ENCODE measurements at regions not wholly inside any gene's neighbourhood (a gene's known extent, or its start where the extent isn't known, plus 50 kb on each side); places are given as distances from the start of the nearest gene placed in this dataset.
A peak's percentile ranks its signal among the peaks of the same experiment; 100 is the strongest.
"Not testable (repeated sequence)": the region's sequence is repeated elsewhere in the genome, so short reads cannot be mapped to it uniquely, and the experiment has no call there.

DNA sequence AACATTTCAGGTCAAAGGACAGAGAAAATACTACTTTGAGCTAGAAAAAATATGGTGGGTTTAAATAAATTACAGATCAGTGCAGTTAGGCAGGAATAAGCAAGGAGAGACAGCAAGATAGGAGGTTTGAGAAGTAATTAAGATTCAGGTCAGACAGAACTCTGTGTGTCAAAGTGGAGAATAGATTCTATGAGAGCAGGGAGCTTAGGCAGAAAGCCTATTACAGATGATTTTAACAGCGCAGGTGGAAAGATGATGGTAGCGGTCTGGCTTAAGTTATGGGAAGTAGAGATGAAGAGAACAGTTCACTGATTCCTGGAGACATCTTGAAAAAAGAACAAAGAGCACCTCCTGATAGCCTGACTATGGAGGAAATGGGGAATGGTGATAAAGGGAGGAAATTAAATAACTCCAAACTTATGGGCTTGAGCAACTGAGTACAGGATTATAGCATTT, 106.0 kb downstream of the APIP start:
- peaks cover 49% of the 10 kb centered on the region for H3K27me3 Mint-ChIP-seq
- H3K4me1 Mint-ChIP-seq: peaks cover 10% of the 10 kb centered on the region
- no peak overlapping the region for H3K4me3 Mint-ChIP-seq
- no peak for ATAC-seq
- CTCF ChIA-PET: interaction anchor here (1.3 kb wide), 1 partner anchor 675 kb away, joined by 3 read pairs; no protein-coding TSS in a partner anchor
- no peak for DNase-seq
- no peak overlapping the region for H3K27ac Mint-ChIP-seq
- peaks cover 11% of the 10 kb centered on the region for H3K9me3 Mint-ChIP-seq (ENCODE audit: low read depth)
- H3K36me3 Mint-ChIP-seq: peaks cover 4% of the 10 kb centered on the region

DNA sequence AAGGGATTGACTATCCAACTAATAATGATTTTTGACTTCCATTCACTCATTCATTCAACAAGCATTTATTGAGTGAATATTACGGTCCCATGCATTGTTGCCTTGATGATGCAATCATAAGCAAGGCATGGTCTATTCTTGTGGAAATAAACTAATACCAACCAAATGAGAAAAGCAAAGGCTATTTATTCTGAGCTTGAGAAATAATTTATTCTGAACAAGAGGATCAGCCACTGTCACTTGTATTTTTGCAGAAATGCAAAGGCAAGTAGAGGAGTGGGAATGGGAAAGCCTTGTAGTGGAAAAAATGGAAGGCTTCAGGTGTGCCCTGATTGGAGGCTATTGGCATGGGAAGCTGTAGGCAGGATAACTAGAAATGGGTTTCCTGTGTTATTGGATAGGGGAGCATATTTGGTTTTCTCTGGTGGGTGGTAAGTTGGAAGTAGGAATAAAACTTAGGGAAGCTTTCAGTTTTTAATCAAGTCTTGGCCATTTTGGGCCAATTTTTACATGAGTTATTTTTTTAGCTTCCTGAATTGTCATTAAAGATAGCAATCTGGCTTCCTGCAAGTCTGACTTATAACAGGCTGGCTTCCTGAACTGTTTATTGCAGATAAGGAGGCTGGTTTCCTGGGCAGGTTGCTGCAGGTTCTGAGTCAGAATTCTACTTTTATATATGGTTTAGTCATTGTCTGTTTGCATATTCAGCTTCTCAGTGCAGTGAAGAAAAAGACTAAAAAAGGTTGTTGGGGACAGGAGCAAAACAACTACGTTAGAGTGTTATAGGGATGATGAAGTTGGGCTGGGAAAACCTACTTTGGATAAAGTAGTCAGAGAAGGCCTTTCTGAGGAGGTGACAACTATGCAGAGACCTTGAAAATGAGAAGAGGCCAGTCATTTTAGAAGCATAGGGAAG, 106.7 kb downstream of the APIP start:
- no peak for ATAC-seq
- Mint-ChIP-seq H3K27me3 (peaks cover 50% of the 10 kb centered on the region), H3K4me1 (peaks cover 10% of the 10 kb centered on the region), H3K36me3 (peaks cover 4% of the 10 kb centered on the region), H3K4me3 (no peak overlapping the region), H3K27ac (no peak overlapping the region), H3K9me3 (ENCODE audit: low read depth) (peaks cover 11% of the 10 kb centered on the region)
- CTCF ChIA-PET: interaction anchor here (1.3 kb wide), 1 partner anchor 676 kb away, joined by 3 read pairs; no protein-coding TSS in a partner anchor
- no peak for DNase-seq

DNA sequence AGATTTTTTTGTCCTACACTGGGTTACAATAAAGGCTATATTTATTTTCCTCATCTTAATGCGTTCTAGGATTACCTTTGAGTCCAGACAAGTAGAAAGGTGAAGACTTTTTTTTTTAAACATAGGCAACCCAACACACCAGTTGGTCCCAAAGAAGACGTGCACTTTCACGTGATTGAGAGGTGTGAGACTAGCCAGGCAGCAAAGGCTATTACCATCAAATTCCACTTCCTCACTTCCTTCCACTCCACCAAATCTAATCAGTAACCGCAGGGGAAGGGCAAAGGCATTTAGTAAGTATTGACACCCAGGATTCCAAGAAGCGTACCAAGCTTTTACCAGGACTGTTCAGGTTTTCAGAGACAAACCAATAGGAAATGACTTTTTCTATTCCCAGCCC, 109.3 kb downstream of the APIP start:
- Mint-ChIP-seq H3K27ac (no peak overlapping the region), H3K9me3 (ENCODE audit: low read depth) (peaks cover 2% of the 10 kb centered on the region), H3K36me3 (peaks cover 4% of the 10 kb centered on the region), H3K4me1 (peaks cover 10% of the 10 kb centered on the region), H3K4me3 (no peak overlapping the region), H3K27me3 (peaks cover 59% of the 10 kb centered on the region)
- ATAC-seq: no peak
- CTCF ChIA-PET: interaction anchor here (2.2 kb wide), 1 partner anchor 15 kb away, joined by 5 read pairs; no protein-coding TSS in a partner anchor
- no peak for DNase-seq

DNA sequence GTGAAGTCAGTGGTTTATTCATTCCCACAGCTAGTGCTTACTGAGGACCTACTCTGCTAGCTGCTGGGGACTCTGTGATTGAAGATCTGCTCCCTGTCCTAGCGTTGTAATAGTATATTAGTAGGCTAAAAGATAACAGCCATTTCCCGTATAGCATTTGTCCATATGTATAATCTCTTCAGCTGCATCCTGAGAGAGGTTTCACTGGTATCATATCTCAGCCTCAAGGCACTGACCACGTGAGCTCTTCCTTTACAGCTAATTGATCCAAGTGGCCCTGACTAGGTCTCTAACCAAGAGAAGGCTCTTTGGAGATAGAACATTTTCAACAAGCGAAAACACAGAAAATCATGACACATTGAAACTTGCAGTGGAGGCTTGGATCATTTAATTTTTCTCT, 110.2 kb downstream of the APIP start:
- CTCF ChIA-PET: interaction anchor here (2.2 kb wide), 1 partner anchor 14 kb away, joined by 5 read pairs; no protein-coding TSS in a partner anchor
- ATAC-seq (no peak), DNase-seq (no peak)
- H3K27me3 Mint-ChIP-seq: peaks cover 61% of the 10 kb centered on the region
- H3K36me3 Mint-ChIP-seq: peaks cover 4% of the 10 kb centered on the region
- no peaks in the 10 kb centered on the region for H3K9me3 Mint-ChIP-seq (ENCODE audit: low read depth)
- H3K27ac Mint-ChIP-seq: no peak overlapping the region
- no peak overlapping the region for H3K4me3 Mint-ChIP-seq
- peaks cover 10% of the 10 kb centered on the region for H3K4me1 Mint-ChIP-seq

DNA sequence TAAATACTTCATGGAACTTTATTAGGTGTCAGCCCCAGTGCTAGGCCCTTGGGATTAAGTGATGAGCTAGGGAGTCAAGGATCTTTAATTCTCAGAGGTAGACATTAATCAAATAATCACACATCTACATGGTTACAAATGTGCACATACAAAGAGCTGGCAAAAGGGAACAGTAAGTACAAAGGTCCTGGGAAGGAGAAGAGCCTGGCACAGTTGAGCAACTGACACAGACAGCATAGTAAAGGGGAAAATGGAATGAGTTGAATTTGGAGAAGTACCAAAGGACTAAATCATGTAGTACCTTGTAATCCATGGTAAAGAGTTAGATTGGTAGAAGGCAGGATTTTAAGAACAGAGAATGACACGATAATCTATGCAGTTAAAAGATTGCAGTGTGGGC, 116.3 kb downstream of the APIP start:
- peaks cover 33% of the 10 kb centered on the region for H3K27me3 Mint-ChIP-seq
- H3K27ac Mint-ChIP-seq: no peak overlapping the region
- ATAC-seq (no peak), DNase-seq (no peak)
- no peak overlapping the region for H3K4me3 Mint-ChIP-seq
- H3K9me3 Mint-ChIP-seq (ENCODE audit: low read depth): no peaks in the 10 kb centered on the region
- H3K4me1 Mint-ChIP-seq: no peaks in the 10 kb centered on the region
- CTCF ChIA-PET: no interaction called here
- H3K36me3 Mint-ChIP-seq: no peaks in the 10 kb centered on the region

DNA sequence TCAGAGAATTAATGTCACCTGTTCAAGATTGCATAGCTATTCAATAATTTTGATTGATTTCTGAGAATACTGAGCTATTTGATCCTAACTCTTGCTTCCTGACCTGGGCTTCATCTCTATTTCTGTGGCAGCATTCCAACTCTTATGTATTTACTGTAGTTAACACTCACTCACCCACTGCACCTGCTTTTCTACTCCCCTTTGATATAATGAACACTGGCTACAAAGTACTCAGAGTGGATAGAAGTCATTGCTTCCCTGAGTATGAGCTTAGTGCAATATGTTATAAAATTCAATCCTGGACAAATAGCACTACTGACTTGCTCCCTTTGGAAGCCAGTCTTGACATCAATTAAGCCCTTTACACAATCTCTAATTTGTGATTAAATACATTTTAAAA, 117.2 kb downstream of the APIP start:
- Mint-ChIP-seq H3K36me3 (no peaks in the 10 kb centered on the region), H3K9me3 (ENCODE audit: low read depth) (no peaks in the 10 kb centered on the region), H3K27ac (no peak overlapping the region), H3K4me1 (no peaks in the 10 kb centered on the region), H3K4me3 (no peak overlapping the region), H3K27me3 (peaks cover 25% of the 10 kb centered on the region)
- CTCF ChIA-PET: no interaction called here
- DNase-seq (no peak), ATAC-seq (no peak)

DNA sequence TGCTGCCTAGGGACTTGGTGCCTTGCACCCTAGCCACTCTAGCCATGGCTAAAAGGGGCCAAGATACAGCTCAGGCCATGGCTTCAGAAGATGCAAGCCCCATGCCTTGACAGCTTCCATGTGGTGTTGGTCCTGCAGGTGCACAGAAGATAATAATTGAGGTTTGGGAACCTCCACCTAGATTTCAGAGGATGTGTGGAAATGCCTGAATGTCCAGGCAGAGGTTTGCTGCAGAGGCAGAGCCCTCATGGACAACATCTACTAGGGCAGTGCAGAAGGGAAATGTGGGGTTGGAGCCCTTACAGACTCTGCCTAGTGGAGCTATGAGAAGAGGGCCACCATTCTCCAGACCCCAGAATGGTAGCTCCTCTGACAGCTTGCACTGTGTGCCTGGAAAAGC, 118.7 kb downstream of the APIP start:
- ATAC-seq; H3K4me1 Mint-ChIP-seq; H3K9me3 Mint-ChIP-seq (ENCODE audit: low read depth); H3K27ac Mint-ChIP-seq; H3K36me3 Mint-ChIP-seq; DNase-seq; H3K4me3 Mint-ChIP-seq; CTCF ChIA-PET: not testable (repeated sequence)
- peaks cover 24% of the 10 kb centered on the region for H3K27me3 Mint-ChIP-seq

DNA sequence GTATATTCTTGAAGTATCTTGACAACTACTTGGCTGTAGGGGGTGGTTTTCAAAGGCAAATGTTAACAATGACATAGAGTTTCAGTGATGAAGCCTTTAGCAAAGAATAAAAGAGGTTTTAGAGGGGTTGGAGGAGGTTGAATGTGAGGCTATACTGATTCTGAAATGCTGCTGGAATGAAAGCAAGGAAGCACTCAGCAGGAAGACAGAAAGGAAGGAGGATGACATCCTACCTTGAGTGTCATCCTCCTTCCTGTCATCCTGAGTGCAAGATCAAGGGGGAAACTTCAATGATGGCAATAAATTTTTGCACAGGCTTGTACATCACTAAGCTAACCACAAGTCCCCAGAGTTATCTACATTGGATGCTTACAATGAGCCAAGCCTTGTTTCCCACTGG, 120.5 kb downstream of the APIP start:
- H3K27me3 Mint-ChIP-seq: peaks cover 16% of the 10 kb centered on the region
- DNase-seq: no peak
- no peaks in the 10 kb centered on the region for H3K36me3 Mint-ChIP-seq
- no peak overlapping the region for H3K4me3 Mint-ChIP-seq
- ATAC-seq: no peak
- peaks cover 7% of the 10 kb centered on the region for H3K4me1 Mint-ChIP-seq
- no peak overlapping the region for H3K27ac Mint-ChIP-seq
- CTCF ChIA-PET: no interaction called here
- no peaks in the 10 kb centered on the region for H3K9me3 Mint-ChIP-seq (ENCODE audit: low read depth)

DNA sequence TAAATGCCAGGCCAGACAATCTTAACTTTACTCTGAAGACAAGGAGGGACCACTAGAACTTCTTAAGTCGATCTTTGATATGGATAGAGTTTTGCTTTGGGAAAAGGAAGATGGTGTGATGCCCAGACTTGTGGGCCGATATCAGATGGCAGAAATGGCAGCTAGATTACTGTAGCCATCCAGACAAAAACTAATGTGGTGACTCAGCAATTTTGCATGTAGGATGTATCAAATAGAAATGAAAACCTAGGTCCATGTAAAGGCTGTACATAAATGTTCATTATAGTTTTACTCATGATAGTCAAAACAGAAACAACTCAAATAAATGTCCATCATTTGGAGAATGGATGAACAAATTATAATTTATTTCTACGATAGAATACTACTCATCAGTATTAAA, 121.5 kb downstream of the APIP start:
- ATAC-seq (no peak), DNase-seq (no peak)
- H3K4me1 Mint-ChIP-seq: peaks cover 7% of the 10 kb centered on the region
- no peak overlapping the region for H3K27ac Mint-ChIP-seq
- H3K9me3 Mint-ChIP-seq (ENCODE audit: low read depth): peaks cover 3% of the 10 kb centered on the region
- CTCF ChIA-PET: no interaction called here
- no peaks in the 10 kb centered on the region for H3K36me3 Mint-ChIP-seq
- H3K27me3 Mint-ChIP-seq: peaks cover 13% of the 10 kb centered on the region
- no peak overlapping the region for H3K4me3 Mint-ChIP-seq

DNA sequence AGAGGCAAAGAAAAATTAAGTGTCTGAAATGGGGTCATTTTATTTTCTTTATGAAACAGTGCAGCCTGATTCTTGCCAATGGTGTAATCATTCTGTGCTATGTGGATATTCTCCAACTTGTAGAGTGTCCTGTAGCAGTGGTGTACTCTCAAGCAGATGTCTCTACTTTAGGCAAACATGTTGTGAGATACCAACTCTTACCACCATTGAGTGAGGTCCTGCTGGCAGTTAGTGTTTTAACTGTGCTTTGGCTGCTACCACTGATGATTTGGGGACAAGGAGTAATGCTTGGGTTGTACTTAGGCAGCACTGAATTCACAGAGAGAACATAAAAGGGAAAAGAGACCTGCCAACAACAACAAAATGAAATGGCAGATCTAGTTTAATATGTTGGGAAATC, 122.5 kb downstream of the APIP start:
- H3K9me3 Mint-ChIP-seq (ENCODE audit: low read depth): peaks cover 4% of the 10 kb centered on the region
- no peak for DNase-seq
- no peak overlapping the region for H3K4me3 Mint-ChIP-seq
- no peaks in the 10 kb centered on the region for H3K36me3 Mint-ChIP-seq
- CTCF ChIA-PET: no interaction called here
- H3K27ac Mint-ChIP-seq: no peak overlapping the region
- peaks cover 7% of the 10 kb centered on the region for H3K4me1 Mint-ChIP-seq
- ATAC-seq: no peak
- H3K27me3 Mint-ChIP-seq: peaks cover 13% of the 10 kb centered on the region

DNA sequence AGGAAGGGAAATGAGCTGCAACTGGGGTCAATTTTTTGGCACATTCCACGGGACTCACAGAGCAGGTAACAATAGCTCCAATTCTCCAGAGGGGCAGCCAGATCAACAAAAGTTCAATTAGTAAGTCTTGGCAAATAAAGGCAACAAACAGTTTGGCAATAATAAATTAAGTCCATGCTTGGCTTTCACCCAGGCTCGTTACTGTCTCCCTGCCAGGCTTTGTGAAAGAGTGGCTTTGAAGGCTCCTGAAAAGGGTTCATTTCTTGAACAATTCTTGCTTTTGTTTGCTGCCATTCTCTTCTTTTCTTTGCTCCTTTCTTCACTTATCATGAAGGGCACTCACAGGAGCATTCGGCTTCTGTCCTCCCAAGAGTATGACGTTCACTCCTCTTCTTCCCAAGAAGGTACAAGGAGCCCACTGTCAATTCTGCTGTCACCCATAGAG, 123.3 kb downstream of the APIP start:
- H3K9me3 Mint-ChIP-seq (ENCODE audit: low read depth): peaks cover 4% of the 10 kb centered on the region
- CTCF ChIA-PET: interaction anchor here (1.4 kb wide), 1 partner anchor 14 kb away, joined by 5 read pairs; no protein-coding TSS in a partner anchor
- ATAC-seq (no peak), DNase-seq (no peak)
- H3K36me3 Mint-ChIP-seq: no peaks in the 10 kb centered on the region
- H3K27me3 Mint-ChIP-seq: peaks cover 11% of the 10 kb centered on the region
- no peak overlapping the region for H3K4me3 Mint-ChIP-seq
- H3K27ac Mint-ChIP-seq: no peak overlapping the region
- H3K4me1 Mint-ChIP-seq: peaks cover 7% of the 10 kb centered on the region

DNA sequence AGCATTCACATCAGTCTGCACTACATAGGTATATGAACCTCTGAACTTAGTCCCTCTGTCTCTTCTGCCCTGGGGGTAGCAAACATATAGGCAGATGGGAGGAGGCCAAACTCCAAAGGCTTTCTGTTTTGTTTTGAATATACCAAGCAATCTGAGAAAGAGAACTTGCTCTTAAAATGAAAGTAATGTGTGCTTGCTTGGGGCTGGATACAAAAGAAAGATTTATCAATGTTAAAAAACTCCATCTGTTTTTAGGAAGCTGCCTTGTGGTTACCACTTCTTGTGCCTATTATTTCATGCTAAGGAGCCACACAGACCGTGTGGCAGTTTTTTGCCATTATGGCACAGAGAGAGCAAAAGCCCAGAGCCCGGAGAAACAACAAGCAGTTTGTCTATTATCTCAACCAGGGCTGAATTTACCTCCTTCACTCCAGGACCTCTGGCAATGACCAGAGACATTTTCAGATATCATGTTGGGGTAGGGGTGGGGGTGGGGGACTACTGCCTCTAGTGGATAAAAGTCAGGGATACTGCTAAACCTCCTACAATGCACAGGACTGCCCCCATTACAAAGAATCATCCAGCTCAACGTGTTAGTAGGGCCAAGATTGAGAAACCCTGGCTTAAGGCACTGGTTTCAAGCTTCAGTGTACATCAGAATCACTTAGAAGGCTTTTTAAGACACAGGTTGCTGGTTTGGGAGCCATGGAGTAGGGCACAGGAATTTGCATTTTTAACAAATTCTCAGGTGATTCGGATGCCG, 124.2 kb downstream of the APIP start:
- DNase-seq: no peak
- ATAC-seq: peak; percentile 20
- CTCF ChIA-PET: interaction anchor here (1.4 kb wide), 1 partner anchor 14 kb away, joined by 5 read pairs; no protein-coding TSS in a partner anchor

DNA sequence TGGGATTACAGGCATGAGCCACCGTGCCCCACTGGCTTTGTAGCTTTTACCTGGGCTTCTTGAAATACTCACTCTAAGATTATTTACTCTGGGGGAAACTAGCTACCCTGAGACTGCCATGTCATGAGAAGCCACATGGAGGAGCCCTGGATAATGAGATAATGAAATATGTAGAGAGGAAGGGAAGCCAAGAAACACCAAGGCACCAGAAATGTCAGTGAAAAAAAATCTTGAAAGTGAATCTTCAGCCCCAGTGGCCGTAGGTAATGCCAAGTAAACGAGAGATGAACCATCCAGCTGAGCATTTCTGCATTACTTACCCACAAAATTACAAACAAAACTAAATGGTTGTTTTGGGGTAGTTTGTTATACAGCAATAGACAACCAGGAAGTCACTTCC, 125.6 kb downstream of the APIP start:
- peaks cover 19% of the 10 kb centered on the region for H3K27me3 Mint-ChIP-seq
- H3K27ac Mint-ChIP-seq: no peak overlapping the region
- no peak for DNase-seq
- ATAC-seq: no peak
- no peak overlapping the region for H3K4me3 Mint-ChIP-seq
- CTCF ChIA-PET: interaction anchor here (1.3 kb wide), 1 partner anchor 101 kb away, joined by 3 read pairs; no protein-coding TSS in a partner anchor
- H3K4me1 Mint-ChIP-seq: peaks cover 7% of the 10 kb centered on the region
- H3K9me3 Mint-ChIP-seq (ENCODE audit: low read depth): peaks cover 4% of the 10 kb centered on the region
- H3K36me3 Mint-ChIP-seq: no peaks in the 10 kb centered on the region

More for the DNA sequence above, 124.2 kb downstream of the APIP start:
- H3K9me3 Mint-ChIP-seq (ENCODE audit: low read depth): peaks cover 4% of the 10 kb centered on the region
- no peaks in the 10 kb centered on the region for H3K36me3 Mint-ChIP-seq
- H3K27me3 Mint-ChIP-seq: peaks cover 15% of the 10 kb centered on the region
- peaks cover 7% of the 10 kb centered on the region for H3K4me1 Mint-ChIP-seq
- no peak overlapping the region for H3K4me3 Mint-ChIP-seq
- H3K27ac Mint-ChIP-seq: no peak overlapping the region
